ENCODE measurements at regions not wholly inside any gene's neighbourhood (a gene's known extent, or its start where the extent isn't known, plus 50 kb on each side); places are given as distances from the start of the nearest gene placed in this dataset.

GRCh38 chr12:124618291-124618902 lies 51.0 kb upstream of the NCOR2 start:
- no peak for TF ChIP-seq PATZ1 (CRISPR knock-in tag; IDR thresholded peaks at IDR 0.05; ENCODE audit: borderline replicate concordance)
- no peak for TF ChIP-seq CREB5 (CRISPR knock-in tag; IDR thresholded peaks at IDR 0.05; ENCODE audit: low read depth)
- TF ChIP-seq ISL1 (CRISPR knock-in tag; IDR thresholded peaks at IDR 0.05), result no peak
- no peak for TF ChIP-seq PPARA (CRISPR knock-in tag; IDR thresholded peaks at IDR 0.05; ENCODE audit: borderline replicate concordance)
- TF ChIP-seq ZC3H10 (CRISPR knock-in tag; IDR thresholded peaks at IDR 0.05), result no peak
- no peak for TF ChIP-seq ZNF565 (CRISPR knock-in tag; conservative IDR thresholded peaks at IDR 0.05; ENCODE audit: low read depth)
- no peak for TF ChIP-seq CSDC2 (CRISPR knock-in tag; IDR thresholded peaks at IDR 0.05)
- TF ChIP-seq GLIS3 (CRISPR knock-in tag; IDR thresholded peaks at IDR 0.05), result no peak
- TF ChIP-seq RARB (CRISPR knock-in tag; IDR thresholded peaks at IDR 0.05), result no peak

Data from SK-N-SH treated with all-trans-retinoic acid at 6 μM for 48 hours (cell line).